Vagina (tissue), 2 donors: ENCODE measurements at regions not wholly inside any gene's neighbourhood (a gene's known extent, or its start where the extent isn't known, plus 50 kb on each side); places are given as distances from the start of the nearest gene placed in this dataset.
"Not testable (repeated sequence)": the region's sequence is repeated elsewhere in the genome, so short reads cannot be mapped to it uniquely, and the experiment has no call there.

Experiments used
- DNase-seq, 2 donors: peaks; one replicate each; pipeline ENCODE4 v3.0.0-alpha.2; 2017; ENCODE audit errors: extremely low spot score in 2 of 2
- H3K27ac ChIP-seq: fragments of 200-600 bp; sonication (generic); one replicate; pipeline ENCODE4 v1.5.1; 2019
- H3K27me3 ChIP-seq: fragments of 200-600 bp; sonication (generic); one replicate; pipeline ENCODE4 v1.5.1; 2019
- H3K36me3 ChIP-seq, 2 donors: fragments of 200-600 bp; sonication (generic); one replicate each; pipeline ENCODE4 v1.5.1; 2017 to 2019
- H3K4me1 ChIP-seq: fragments of 200-600 bp; sonication (generic); one replicate; pipeline ENCODE4 v1.5.1; 2019
- H3K4me3 ChIP-seq, 2 donors: fragments of 200-600 bp; sonication (generic); 1 replicate in 1 of 2; 2 replicates in 1 of 2; pipeline ENCODE4 v1.5.1; 2016 to 2019
- H3K9me3 ChIP-seq: fragments of 200-600 bp; sonication (generic); one replicate; pipeline ENCODE4 v1.5.1; 2019
- CTCF ChIP-seq, 3 experiments: fragments of 450-650 bp in 2 of 3; fragments of 200-600 bp in 1 of 3; sonication (generic) in 1 of 3; IDR thresholded peaks; one replicate each; pipeline ENCODE4 v1.5.1; 2017 to 2019; ENCODE audit warnings: antibody characterized with exemption in 3 of 3, mild to moderate bottlenecking in 2 of 3, moderate library complexity in 2 of 3
- POLR2A ChIP-seq, 2 donors: fragments of 450-650 bp; IDR thresholded peaks; one replicate each; pipeline ENCODE4 v1.6.1; 2017; ENCODE audit warnings: antibody characterized with exemption in 2 of 2, mild to moderate bottlenecking in 2 of 2, moderate library complexity in 2 of 2
- POLR2AphosphoS5 ChIP-seq, 2 donors: sonication (generic); formaldehyde crosslinking; IDR thresholded peaks; one replicate each; pipeline ENCODE4 v1.9.0; 2017; ENCODE audit warnings: antibody characterized with exemption in 2 of 2, mild to moderate bottlenecking in 2 of 2, low read depth in 1 of 2; ENCODE audit not compliant: insufficient read depth in 1 of 2
- intact Hi-C: fragments of 100-400 bp; cut with DNase I; formaldehyde crosslinking; loops from one replicate; pipeline ENCODE4 v1.15.1; 2023

- no peaks in the 10 kb centered on the region for H3K4me1 ChIP-seq
- no peaks in the 10 kb centered on the region for H3K27me3 ChIP-seq
- H3K36me3 ChIP-seq: no peaks in the 10 kb centered on the region
- H3K27ac ChIP-seq: no peak overlapping the region
- intact Hi-C loops: no loop called here
- H3K9me3 ChIP-seq: no peaks in the 10 kb centered on the region
- no peak overlapping the region for H3K4me3 ChIP-seq
- no peak for DNase-seq
- TF ChIP-seq POLR2A (IDR thresholded peaks at IDR 0.05) (no peak), POLR2AphosphoS5 (IDR thresholded peaks at IDR 0.05; ENCODE audit: insufficient read depth in 1 of 2, low read depth in 1 of 2) (no peak), CTCF (IDR thresholded peaks at IDR 0.05) (no peak)
Measured at GRCh38 chr5:86482008-86482407, 135.7 kb upstream of the COX7C start.

DNA sequence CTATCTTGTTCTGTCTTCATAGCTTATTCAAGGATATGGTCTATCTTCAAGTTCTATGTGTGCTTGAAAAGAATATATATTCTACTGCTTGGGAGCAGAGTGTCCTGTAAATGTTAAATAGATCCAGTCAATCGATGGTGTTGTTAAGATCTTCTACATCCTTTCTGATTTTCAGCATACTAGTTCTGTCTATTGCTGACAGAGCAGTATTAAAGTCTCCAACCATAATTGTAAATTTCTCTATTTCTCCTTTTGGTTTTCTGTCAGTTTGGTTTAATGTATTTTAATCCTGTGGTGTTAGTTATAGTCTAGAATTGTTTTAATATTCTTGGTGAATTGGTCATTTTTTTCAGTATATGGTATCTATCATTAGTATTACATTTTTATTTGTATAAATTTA, 124.0 kb upstream of the COX7C start:
- no peak overlapping the region for H3K4me3 ChIP-seq
- H3K9me3 ChIP-seq: no peaks in the 10 kb centered on the region
- no peak overlapping the region for H3K27ac ChIP-seq
- no peaks in the 10 kb centered on the region for H3K4me1 ChIP-seq
- TF ChIP-seq POLR2AphosphoS5 (IDR thresholded peaks at IDR 0.05; ENCODE audit: insufficient read depth in 1 of 2, low read depth in 1 of 2) (no peak), CTCF (IDR thresholded peaks at IDR 0.05) (no peak), POLR2A (IDR thresholded peaks at IDR 0.05) (no peak)
- no peaks in the 10 kb centered on the region for H3K36me3 ChIP-seq
- H3K27me3 ChIP-seq: no peaks in the 10 kb centered on the region
- intact Hi-C loops: no loop called here
- DNase-seq: no peak

GRCh38 chr5:86500947-86501346, 116.8 kb upstream of the COX7C start:
- Histone ChIP-seq H3K36me3 (no peaks in the 10 kb centered on the region), H3K4me3 (no peak overlapping the region), H3K27ac (no peak overlapping the region), H3K27me3 (no peaks in the 10 kb centered on the region), H3K9me3 (no peaks in the 10 kb centered on the region), H3K4me1 (no peaks in the 10 kb centered on the region)
- TF ChIP-seq CTCF (IDR thresholded peaks at IDR 0.05): no peak
- TF ChIP-seq POLR2AphosphoS5 (IDR thresholded peaks at IDR 0.05; ENCODE audit: insufficient read depth in 1 of 2, low read depth in 1 of 2): no peak
- TF ChIP-seq POLR2A (IDR thresholded peaks at IDR 0.05): no peak
- intact Hi-C loops: no loop called here
- no peak for DNase-seq

DNA sequence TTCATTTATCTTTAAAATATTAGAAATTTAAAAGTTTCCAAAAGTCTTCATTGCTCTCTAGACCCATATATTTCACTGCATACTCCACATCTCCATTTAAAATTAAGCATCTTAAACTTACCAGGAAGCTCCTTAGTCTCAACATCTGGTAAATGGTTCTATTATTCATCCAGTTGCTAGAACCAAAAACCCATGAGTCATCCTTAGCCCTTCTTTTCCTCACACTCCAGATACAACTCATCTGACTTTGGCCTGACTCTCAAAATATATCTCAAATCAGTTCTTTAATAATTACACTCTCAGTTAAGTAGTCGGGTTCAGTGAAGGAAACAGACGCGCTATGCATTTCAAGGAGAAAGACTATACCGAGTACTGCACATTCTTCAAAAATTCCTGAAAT, 110.2 kb upstream of the COX7C start:
- DNase-seq: no peak
- TF ChIP-seq POLR2AphosphoS5 (IDR thresholded peaks at IDR 0.05; ENCODE audit: insufficient read depth in 1 of 2, low read depth in 1 of 2) (no peak), POLR2A (IDR thresholded peaks at IDR 0.05) (no peak), CTCF (IDR thresholded peaks at IDR 0.05) (no peak)
- no peaks in the 10 kb centered on the region for H3K9me3 ChIP-seq
- H3K4me3 ChIP-seq: no peak overlapping the region
- H3K36me3 ChIP-seq: no peaks in the 10 kb centered on the region
- no peak overlapping the region for H3K27ac ChIP-seq
- H3K4me1 ChIP-seq: no peaks in the 10 kb centered on the region
- intact Hi-C loops: no loop called here
- no peaks in the 10 kb centered on the region for H3K27me3 ChIP-seq

- intact Hi-C loops, H3K9me3 ChIP-seq, H3K27ac ChIP-seq, H3K4me3 ChIP-seq, H3K4me1 ChIP-seq, H3K36me3 ChIP-seq, DNase-seq, H3K27me3 ChIP-seq: not testable (repeated sequence)
Measured at GRCh38 chr5:86510330-86510915, 107.3 kb upstream of the COX7C start.
